GM19351 (cell line): ENCODE measurements at regions not wholly inside any gene's neighbourhood (a gene's known extent, or its start where the extent isn't known, plus 50 kb on each side); places are given as distances from the start of the nearest gene placed in this dataset.
"Not testable (repeated sequence)": the region's sequence is repeated elsewhere in the genome, so short reads cannot be mapped to it uniquely, and the experiment has no call there.

Experiments used
- ATAC-seq: cut with Tn5 transposase; IDR thresholded peaks from one replicate; pipeline ENCODE4 v1.9.1; 2021; ENCODE audit warnings: mild to moderate bottlenecking, moderate library complexity; ENCODE audit not compliant: unreplicated experiment

- no peak for ATAC-seq
Observed at GRCh38 chr4:174012135-174012885, 271.2 kb downstream of the FBXO8 start.

- ATAC-seq: no peak
Observed at GRCh38 chr4:174010547-174010946, 272.9 kb downstream of the FBXO8 start.

- ATAC-seq: no peak
Observed at GRCh38 chr4:174009686-174010451, 273.6 kb downstream of the FBXO8 start.

GRCh38 chr4:174005422-174005821, 278.0 kb downstream of the FBXO8 start:
- no peak for ATAC-seq

GRCh38 chr4:173998471-173999144, 284.9 kb downstream of the FBXO8 start:
- ATAC-seq: no peak

GRCh38 chr4:173995779-173996178, 287.7 kb downstream of the FBXO8 start:
- ATAC-seq: not testable (repeated sequence)

- no peak for ATAC-seq
Observed at GRCh38 chr4:173991814-173992213, 291.7 kb downstream of the FBXO8 start.

- ATAC-seq: no peak
Observed at GRCh38 chr4:173991316-173991715, 292.2 kb downstream of the FBXO8 start.

GRCh38 chr4:173990869-173991210, 292.6 kb downstream of the FBXO8 start:
- no peak for ATAC-seq

- ATAC-seq: no peak
Observed at GRCh38 chr4:173990126-173990868, 293.2 kb downstream of the FBXO8 start.

- not testable (repeated sequence) for ATAC-seq
Observed at GRCh38 chr4:173963523-173963922, 319.9 kb downstream of the FBXO8 start.

- ATAC-seq: no peak
Observed at GRCh38 chr4:173960398-173960797, 323.1 kb downstream of the FBXO8 start.

GRCh38 chr4:173958445-173958844, 325.0 kb downstream of the FBXO8 start:
- no peak for ATAC-seq

GRCh38 chr4:173943547-173943946, 339.9 kb downstream of the FBXO8 start:
- no peak for ATAC-seq

- ATAC-seq: no peak
Observed at GRCh38 chr4:173940146-173940545, 343.3 kb downstream of the FBXO8 start.

GRCh38 chr4:173937631-173938270, 345.7 kb downstream of the FBXO8 start:
- no peak for ATAC-seq

- ATAC-seq: no peak
Observed at GRCh38 chr4:173936861-173937260, 346.6 kb downstream of the FBXO8 start.

GRCh38 chr4:173935622-173936405, 347.7 kb downstream of the FBXO8 start:
- no peak for ATAC-seq

GRCh38 chr4:173934933-173935620, 348.4 kb downstream of the FBXO8 start:
- ATAC-seq: no peak
